ENCODE measurements at regions not wholly inside any gene's neighbourhood (a gene's known extent, or its start where the extent isn't known, plus 50 kb on each side); places are given as distances from the start of the nearest gene placed in this dataset.

DNA sequence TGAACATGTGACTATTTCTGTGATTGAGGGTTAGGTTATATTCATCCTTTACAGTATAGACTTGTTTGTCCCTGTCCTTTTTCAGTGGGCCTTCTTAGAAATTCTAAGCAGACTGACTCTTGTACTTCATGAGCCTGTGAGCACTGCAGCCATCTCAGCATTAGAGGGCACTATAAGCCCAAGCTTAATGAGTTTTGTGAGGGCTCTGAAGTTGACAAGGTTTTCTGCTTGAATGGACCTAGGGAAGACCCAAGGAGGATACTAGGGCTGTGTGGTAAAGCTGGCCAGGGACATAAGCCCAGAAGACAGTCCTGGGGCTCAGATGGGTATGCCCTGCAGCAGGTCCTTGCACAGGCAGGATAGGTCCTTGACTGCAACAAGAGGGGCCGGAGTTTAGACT lies 126.5 kb downstream of the MRPS30 start:
- no peak for TF ChIP-seq POLR2AphosphoS5 (IDR thresholded peaks at IDR 0.05; ENCODE audit: insufficient read depth in 1 of 2, low read depth in 1 of 2)
- TF ChIP-seq, protein P1, sequence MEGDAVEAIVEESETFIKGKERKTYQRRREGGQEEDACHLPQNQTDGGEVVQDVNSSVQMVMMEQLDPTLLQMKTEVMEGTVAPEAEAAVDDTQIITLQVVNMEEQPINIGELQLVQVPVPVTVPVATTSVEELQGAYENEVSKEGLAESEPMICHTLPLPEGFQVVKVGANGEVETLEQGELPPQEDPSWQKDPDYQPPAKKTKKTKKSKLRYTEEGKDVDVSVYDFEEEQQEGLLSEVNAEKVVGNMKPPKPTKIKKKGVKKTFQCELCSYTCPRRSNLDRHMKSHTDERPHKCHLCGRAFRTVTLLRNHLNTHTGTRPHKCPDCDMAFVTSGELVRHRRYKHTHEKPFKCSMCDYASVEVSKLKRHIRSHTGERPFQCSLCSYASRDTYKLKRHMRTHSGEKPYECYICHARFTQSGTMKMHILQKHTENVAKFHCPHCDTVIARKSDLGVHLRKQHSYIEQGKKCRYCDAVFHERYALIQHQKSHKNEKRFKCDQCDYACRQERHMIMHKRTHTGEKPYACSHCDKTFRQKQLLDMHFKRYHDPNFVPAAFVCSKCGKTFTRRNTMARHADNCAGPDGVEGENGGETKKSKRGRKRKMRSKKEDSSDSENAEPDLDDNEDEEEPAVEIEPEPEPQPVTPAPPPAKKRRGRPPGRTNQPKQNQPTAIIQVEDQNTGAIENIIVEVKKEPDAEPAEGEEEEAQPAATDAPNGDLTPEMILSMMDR (IDR thresholded peaks at IDR 0.05): no peak

Measured in vagina (tissue), 2 donors.